ENCODE measurements at regions not wholly inside any gene's neighbourhood (a gene's known extent, or its start where the extent isn't known, plus 50 kb on each side); places are given as distances from the start of the nearest gene placed in this dataset.
"Not testable (repeated sequence)": the region's sequence is repeated elsewhere in the genome, so short reads cannot be mapped to it uniquely, and the experiment has no call there.

DNA sequence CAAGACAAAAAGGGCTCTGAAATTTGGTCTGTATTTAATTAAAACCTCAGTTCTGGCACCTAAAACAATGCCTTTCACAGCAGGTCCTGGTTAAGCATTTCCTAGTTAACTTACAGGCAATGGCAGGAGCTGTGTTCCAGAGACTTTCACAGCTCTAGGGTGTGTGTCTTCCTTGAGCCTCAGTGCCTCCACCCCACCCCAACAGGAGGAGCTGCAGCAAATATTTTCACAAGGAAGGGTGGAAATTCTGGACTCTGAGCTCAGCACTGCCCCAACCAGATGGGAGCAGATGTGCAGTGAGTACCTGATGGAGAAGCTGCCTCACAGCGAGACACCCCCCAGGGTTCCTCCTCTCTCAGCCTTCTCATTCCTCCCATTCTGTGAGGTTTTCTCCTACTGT lies 106.3 kb upstream of the SPATA12 start:
- no peak for DNase-seq

GRCh38 chr3:56952846-56953245 lies 107.6 kb upstream of the SPATA12 start:
- DNase-seq, result no peak

- DNase-seq, result no peak
Measured at GRCh38 chr3:56952061-56952460, 108.4 kb upstream of the SPATA12 start.

- no peak for DNase-seq
Measured at GRCh38 chr3:56951366-56951765, 109.1 kb upstream of the SPATA12 start.

- DNase-seq, result not testable (repeated sequence)
Measured at GRCh38 chr3:56945378-56945777, 115.1 kb upstream of the SPATA12 start.

GRCh38 chr3:56942523-56942922 lies 117.9 kb upstream of the SPATA12 start:
- DNase-seq, result no peak

DNA sequence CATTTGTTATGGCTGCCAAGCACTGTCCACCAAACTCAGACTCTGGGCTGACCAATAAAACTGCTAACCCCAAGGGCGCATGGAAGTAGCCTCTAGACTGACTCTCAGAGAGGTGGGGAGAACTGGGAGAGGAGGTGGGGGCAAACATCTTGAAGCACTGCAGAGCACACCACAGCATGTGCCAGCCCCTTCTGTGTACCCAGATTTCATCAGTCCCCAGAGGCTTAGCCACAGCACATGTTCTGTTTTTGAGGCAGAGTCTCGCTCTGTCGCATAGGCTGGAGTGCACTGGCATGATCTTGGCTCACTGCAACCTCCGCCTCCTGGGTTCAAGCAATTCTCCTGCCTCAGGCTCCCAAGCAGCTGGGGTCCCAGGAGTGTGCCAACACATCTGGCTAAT lies 119.5 kb upstream of the SPATA12 start:
- DNase-seq, result no peak

DNA sequence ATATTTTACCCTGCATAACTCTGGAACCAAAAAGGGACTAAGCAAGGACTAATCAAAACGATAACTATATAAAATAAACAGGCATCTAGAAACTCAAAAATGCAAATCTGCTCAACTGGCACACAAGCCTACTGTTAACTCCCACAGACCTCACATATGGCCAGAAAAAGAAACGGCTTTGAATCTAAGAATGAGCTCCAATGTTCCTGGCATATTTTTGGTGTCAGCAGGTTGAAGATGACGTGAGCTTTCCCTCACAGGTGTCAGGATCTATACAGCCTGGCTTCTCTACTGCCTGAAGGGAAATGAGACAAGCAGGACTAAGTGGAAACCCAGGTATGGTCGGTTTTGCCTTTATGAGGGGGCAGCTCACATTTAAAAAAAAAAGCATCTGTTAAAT lies 120.1 kb upstream of the SPATA12 start:
- DNase-seq, result no peak

GRCh38 chr3:56939834-56940233 lies 120.6 kb upstream of the SPATA12 start:
- DNase-seq, result no peak

GRCh38 chr3:56938530-56938929 lies 121.9 kb upstream of the SPATA12 start:
- no peak for DNase-seq

DNA sequence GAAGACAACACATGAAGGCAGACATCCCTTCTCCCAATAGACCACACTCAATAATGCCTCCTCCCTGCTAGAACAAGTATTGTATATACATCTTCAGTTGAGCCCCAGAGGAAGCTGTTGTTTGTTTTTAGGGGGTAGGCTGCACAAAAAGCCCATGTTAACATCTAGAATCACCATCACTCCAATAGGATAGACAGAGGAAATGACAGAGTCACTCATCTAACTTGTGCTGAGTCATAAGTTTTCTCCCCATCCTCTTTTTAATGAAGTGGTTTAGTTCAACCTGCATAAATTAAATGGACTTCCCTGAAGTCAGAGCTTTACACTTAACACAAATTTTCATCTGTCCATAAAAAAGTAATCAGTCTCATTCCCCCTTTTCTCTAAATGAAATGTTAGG lies 122.9 kb upstream of the SPATA12 start:
- DNase-seq, result no peak

GRCh38 chr3:56935811-56936210 lies 124.7 kb upstream of the SPATA12 start:
- DNase-seq, result no peak

- DNase-seq, result not testable (repeated sequence)
Measured at GRCh38 chr3:56934481-56934880, 126.0 kb upstream of the SPATA12 start.

DNA sequence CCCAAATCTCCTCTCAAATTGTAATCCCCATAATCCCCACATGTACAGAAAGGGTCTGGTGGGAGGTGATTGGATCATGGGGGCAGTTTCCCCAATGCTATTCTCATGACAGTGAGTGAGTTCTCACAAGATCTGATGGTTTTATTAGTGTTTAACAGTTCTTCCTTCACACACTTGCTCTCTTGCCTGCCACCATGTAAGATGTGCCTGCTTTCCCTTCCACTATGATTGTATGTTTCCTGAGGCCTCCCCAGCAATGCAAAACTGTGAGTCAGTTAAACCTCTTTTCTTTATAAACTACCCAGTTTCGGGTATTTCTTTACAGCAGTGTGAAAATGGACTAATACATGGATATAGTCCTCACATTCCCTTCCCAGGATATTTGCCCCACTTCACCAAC lies 126.7 kb upstream of the SPATA12 start:
- no peak for DNase-seq

GRCh38 chr3:56932866-56933265 lies 127.6 kb upstream of the SPATA12 start:
- no peak for DNase-seq

GRCh38 chr3:56931836-56932235 lies 128.6 kb upstream of the SPATA12 start:
- DNase-seq, result no peak

- DNase-seq, result no peak
Measured at GRCh38 chr3:56930706-56931105, 129.0 kb upstream of the ARHGEF3 start.

GRCh38 chr3:56929809-56930615 lies 128.3 kb upstream of the ARHGEF3 start:
- DNase-seq, result no peak

GRCh38 chr3:56928379-56929068 lies 126.8 kb upstream of the ARHGEF3 start:
- no peak for DNase-seq

- no peak for DNase-seq
Measured at GRCh38 chr3:56927855-56928254, 126.1 kb upstream of the ARHGEF3 start.

- DNase-seq, result no peak
Measured at GRCh38 chr3:56926947-56927282, 125.2 kb upstream of the ARHGEF3 start.

GRCh38 chr3:56926243-56926946 lies 124.6 kb upstream of the ARHGEF3 start:
- no peak for DNase-seq

DNA sequence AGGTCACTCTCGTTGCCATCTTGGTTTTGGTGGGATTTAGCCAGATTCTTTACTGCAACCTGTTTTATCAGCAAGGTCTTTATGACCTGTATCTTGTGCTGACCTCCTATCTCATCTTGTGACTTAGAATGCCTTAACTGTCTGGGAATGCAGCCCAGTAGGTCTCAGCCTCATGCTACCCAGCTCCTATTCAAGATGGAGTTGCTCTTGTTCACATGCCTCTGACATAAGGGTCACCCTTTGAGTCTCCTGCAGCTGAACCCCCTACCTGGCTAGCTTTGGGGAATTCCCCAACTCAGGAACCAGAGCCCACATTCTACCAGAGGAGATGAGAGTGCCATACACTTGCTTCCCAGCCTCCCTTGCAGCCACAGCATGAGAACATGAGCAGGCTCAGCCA lies 123.0 kb upstream of the ARHGEF3 start:
- DNase-seq, result not testable (repeated sequence)

Measured in activated effector memory CD4-positive, alpha-beta T cell treated with anti-CD3 and anti-CD28 coated beads, Interleukin-2, amount 50 U/mL, for 16 hours (primary cell).